Limb (tissue), 2 donors: ENCODE measurements at regions not wholly inside any gene's neighbourhood (a gene's known extent, or its start where the extent isn't known, plus 50 kb on each side); places are given as distances from the start of the nearest gene placed in this dataset.
"Not testable (repeated sequence)": the region's sequence is repeated elsewhere in the genome, so short reads cannot be mapped to it uniquely, and the experiment has no call there.

Experiments used
- DNase-seq, 2 donors: peaks; one replicate each; pipeline ENCODE4 v3.0.0-alpha.2; 2016; ENCODE audit errors: extremely low spot score in 2 of 2

DNA sequence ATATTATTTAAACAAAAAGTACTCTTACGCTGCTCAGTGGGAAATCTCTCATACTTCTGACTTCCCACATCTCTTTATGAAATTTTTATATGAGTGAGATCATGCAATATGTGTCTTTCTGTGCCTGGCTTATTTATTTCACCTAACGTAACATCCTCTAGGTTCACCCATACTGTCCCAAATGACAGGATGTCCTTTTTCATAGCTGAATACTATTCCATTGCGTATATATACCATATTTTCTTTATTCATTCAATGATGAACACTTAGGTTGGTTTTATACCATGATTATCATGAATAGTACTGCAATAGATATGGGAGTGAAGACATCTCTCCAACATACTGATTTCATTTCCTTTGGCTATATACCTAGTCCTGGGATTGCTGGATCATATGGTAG is 57.8 kb upstream of the TPP2 start:
- no peak for DNase-seq

GRCh38 chr13:102536695-102537485 is 59.9 kb upstream of the TPP2 start:
- no peak for DNase-seq

DNA sequence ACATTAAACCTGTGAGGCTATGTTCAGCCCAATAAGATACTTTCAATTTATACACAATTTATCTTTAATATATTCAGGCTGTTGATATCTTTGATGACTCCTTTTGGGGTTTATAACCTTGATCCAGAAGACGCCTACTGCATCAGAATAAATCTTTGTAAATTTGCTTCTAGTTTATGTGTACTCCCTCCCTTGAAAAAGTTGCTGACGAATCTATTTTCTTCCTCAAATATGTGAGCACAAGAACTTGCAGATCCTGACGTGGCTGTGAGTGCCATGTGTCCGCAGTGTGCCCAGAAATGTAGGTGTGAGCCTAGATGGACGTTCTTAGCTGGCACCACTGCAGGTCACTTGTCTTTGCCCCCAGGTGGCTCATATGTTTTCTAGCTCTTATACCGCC is 60.6 kb upstream of the TPP2 start:
- no peak for DNase-seq

- DNase-seq = no peak
Observed at GRCh38 chr13:102530751-102531150, 66.0 kb upstream of the TPP2 start.

DNA sequence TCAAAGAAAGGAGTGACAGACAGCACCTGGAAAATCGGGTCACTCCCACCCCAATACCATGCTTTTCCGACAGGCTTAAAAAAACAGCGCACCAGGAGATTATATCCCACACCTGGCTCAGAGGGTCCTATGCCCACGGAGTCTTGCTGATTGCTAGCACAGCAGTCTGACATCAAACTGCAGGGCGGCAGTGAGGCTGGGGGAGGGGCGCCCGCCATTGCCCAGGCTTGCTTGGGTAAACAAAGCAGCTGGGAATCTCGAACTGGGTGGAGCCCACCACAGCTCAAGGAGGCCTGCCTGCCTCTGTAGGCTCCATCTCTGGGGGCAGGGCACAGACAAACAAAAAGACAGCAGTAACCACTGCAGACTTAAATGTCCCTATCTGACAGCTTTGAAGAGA is 74.5 kb upstream of the TPP2 start:
- DNase-seq = not testable (repeated sequence)

GRCh38 chr13:102517959-102518358 is 78.8 kb upstream of the TPP2 start:
- peak in 1 of 2 donors; percentile 2 for DNase-seq

DNA sequence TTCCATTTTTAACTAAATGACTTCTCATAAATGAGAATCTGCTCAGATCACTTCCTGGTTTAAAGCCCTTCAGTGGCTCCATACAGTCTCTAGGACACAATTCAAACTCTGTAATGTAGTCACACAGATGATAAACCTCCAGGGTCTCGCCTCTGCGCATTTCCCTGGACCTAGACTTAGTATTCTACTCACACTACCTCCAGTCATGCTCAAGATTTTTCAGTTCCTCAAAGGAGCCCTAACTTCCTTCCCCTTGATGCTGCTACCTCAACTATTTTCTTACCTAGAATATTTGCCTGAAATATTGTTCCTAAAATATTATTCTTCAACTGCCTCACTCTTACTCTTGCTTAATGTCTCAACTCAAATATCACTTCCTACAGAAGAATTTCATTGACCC is 86.7 kb upstream of the TPP2 start:
- DNase-seq = no peak

DNA sequence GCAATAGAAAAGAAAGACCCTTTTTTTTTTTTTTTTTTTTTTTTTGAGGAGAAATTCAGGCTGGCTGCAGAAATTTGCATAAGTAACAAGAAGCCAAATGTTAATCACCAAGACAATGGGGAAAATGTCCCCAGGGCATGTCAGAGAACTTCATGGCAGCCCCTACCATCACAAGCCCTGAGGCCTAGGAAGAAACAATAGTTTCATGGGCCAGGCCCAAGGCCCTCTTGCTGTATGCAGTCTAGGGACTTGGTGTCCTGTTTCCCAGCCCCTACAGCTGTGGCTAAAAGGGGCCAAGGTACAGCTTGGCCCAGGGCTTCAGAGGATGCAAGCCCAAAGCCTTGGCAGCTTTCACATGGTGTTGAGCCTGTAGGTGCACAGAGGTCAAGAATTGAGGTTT is 88.4 kb upstream of the TPP2 start:
- no peak for DNase-seq

DNA sequence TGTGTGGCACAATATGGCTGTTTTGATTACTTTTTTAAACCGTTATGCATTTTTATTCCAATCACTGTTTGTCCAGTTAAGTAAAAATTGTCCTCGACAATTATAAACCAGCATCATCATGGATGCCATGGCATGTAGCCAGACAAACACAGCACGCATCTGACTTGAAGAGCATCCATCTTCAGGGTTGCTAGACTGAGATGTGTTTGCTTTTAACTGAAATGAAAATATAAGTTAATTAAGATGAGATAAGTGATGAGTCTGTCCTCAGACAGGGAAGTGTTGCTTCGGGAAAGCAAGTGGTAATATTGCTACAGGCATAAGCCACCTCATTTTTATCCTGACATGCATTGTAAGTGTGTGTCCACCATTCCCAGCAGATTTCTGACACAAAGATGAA is 92.8 kb upstream of the TPP2 start:
- DNase-seq = no peak

- DNase-seq = no peak
Observed at GRCh38 chr13:102495663-102496062, 93.8 kb upstream of the FGF14 start.

DNA sequence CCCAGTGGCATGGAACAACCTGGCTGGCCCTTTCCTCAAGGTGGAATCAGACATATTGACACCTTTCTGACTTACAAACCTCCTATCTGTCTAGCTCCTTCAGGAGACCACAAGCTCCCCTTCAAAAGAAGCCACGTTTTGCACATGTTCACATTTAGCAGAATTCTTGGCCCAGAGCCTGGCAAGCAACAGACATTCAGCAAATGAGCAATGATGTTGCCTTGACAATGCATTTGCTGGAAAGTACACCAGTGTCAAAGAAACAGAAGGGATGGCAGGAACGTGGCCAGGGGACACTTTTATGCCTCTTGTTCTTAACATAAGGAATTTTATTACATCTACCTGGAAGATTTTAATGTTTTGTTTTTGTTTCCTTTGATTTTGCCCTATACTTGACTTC is 85.5 kb upstream of the FGF14 start:
- DNase-seq = no peak

DNA sequence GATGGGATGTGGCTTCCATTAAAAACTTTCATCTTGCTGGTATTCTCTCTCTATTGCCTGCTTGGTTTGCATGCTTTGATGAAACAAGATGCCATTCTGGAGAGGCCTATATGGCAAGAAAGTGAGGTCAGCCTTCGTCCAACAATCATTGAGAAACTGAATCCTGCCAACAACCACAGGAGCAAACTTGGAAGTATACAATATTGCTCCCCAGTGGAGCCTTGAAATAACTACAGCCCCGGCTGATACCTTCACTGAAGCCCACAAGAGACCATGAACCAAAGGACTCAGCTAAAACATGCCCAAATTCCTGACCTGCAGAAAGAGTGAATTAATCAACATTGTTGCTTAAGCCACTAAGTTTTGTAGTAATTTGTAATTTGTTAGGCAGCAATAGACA is 82.5 kb upstream of the FGF14 start:
- DNase-seq = peak in 1 of 2 donors; percentile 2

GRCh38 chr13:102472650-102473049 is 70.8 kb upstream of the FGF14 start:
- DNase-seq = no peak

- DNase-seq = no peak
Observed at GRCh38 chr13:102470283-102470917, 68.6 kb upstream of the FGF14 start.

DNA sequence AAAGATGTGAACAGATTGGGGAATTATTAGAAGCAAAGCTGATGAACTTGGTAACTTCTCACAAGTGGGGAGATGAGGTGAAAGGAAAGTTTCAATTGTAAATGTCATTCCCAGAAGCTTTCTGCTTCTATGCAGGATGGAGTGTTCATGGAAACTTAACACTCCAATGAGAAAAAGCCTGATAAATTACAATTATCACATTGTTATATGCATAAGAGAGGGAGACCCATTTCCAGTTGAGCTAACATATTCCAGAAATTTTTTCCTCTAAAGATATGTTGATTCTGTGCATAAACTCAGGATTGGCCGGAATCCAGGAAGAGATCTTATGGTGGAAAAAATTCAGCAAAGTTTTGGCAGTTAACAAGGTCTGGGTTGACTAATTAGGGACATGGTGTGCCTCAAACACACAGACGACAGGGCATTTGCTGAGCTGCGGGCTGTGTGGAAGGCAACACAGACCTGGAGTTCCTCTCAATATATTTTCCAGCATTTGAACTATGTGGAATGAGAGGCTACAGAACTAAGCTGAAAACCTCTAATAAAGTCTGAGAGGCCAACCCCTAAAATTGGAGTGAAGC is 64.9 kb upstream of the FGF14 start:
- peak in 1 of 2 donors; percentile 33 for DNase-seq

DNA sequence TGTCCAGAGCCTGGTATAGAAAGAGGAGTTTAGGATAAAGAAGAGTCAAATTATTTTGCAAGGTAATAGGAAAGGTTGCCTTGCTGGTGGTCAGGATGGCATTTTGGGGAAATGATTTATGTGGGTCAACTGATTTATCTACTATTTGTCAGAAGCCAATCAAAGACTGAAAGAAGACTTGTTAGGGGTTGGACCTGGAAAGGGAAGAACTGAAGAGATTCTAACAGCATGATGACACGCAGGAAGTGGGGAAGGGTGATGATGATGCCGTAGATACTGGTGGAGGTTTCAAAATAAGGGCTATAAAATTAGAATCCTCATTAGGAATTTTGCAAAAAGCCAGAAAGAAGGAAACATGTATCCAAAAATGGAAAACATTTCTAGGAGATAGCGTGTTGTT is 60.7 kb upstream of the FGF14 start:
- DNase-seq = no peak

GRCh38 chr13:102461302-102461701 is 59.5 kb upstream of the FGF14 start:
- DNase-seq = no peak

GRCh38 chr13:102460806-102461205 is 59.0 kb upstream of the FGF14 start:
- no peak for DNase-seq

GRCh38 chr13:102452836-102453235 is 51.0 kb upstream of the FGF14 start:
- DNase-seq = no peak
